HL-60 (cell line): ENCODE measurements at regions not wholly inside any gene's neighbourhood (a gene's known extent, or its start where the extent isn't known, plus 50 kb on each side); places are given as distances from the start of the nearest gene placed in this dataset.

Experiments
- CTCF ChIP-seq: IDR thresholded peaks from one replicate; pipeline ENCODE4 v1.5.1; 2011; ENCODE audit warnings: low read length, control low read depth, inconsistent platforms; ENCODE audit not compliant: insufficient read depth
- POLR2AphosphoS5 ChIP-seq: IDR thresholded peaks from 2 replicates; pipeline ENCODE4 v1.6.1; 2012; ENCODE audit warnings: low read depth

DNA sequence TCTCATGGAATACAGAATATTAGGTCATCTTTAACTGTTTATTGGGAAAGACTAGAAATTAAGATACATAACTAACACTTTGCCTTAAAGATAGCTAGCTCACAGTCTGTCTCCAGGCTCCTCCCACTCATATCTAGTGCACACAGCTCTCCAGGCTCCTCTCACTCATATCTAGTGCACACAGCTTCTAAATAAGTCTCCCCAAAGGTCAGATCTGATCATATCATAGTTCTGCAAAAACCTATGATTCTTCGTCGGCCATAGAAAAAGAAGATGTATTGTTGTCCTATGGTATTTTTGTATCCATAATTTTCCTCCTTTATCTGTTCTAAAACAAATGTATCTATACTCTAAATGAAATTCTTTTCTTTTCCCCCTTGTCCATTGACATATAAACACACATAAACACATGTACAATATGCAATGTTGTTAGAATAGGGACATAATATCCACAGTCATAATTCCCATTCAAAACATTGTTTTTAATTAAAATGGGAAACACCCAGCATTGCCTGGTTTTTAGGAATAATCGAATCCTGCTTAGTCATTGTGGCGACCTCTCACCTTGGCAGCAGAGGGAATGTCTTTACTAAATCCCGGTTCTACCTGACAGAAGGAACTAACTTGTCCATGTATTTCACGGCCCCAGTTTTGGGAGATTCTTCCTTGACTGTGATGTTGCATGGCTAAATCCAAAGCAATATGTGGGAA, 1282.0 kb downstream of the PCDH7 start:
- TF ChIP-seq POLR2AphosphoS5 (no peak), CTCF (no peak)
